Epithelial cell of esophagus (primary cell): ENCODE measurements at regions not wholly inside any gene's neighbourhood (a gene's known extent, or its start where the extent isn't known, plus 50 kb on each side); places are given as distances from the start of the nearest gene placed in this dataset.
A peak's percentile ranks its signal among the peaks of the same experiment; 100 is the strongest.

Experiments used
- DNase-seq: peaks from one replicate; pipeline ENCODE4 v3.0.0; 2010; ENCODE audit warnings: low read depth
- H3K4me3 ChIP-seq: 2 replicates; pipeline ENCODE4 v1.5.1; 2011; ENCODE audit warnings: mild to moderate bottlenecking, low read length, control low read depth
- CTCF ChIP-seq: IDR thresholded peaks from 2 replicates; pipeline ENCODE4 v1.5.1; 2011; ENCODE audit warnings: low read depth, mild to moderate bottlenecking, low read length, control low read depth, inconsistent platforms; ENCODE audit not compliant: insufficient read depth; ENCODE audit errors: missing control alignments

DNA sequence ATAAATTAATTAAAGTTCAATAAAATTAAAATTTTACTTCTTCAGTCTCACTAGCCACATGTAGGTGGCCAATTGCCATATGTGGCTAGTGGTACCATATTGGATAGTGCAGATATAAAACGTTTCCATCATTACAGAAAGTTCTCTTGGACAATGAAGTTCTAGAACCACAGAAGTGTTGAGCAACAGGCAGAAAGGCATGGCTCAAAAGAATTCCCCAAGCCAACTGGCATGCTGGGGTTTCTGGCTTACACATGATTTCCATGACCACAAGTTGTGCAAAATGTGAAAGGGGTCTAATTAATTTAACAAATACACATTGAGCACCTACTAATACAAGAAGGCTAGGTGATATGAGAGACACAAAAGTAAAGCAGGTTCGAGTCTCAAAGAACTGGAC, 72.2 kb upstream of the CDC42BPA start:
- no peak for DNase-seq
- no peak overlapping the region for H3K4me3 ChIP-seq
- TF ChIP-seq CTCF: no peak

- no peak for TF ChIP-seq CTCF
Observed at GRCh38 chr1:227388214-227389168, 70.2 kb upstream of the CDC42BPA start.

DNA sequence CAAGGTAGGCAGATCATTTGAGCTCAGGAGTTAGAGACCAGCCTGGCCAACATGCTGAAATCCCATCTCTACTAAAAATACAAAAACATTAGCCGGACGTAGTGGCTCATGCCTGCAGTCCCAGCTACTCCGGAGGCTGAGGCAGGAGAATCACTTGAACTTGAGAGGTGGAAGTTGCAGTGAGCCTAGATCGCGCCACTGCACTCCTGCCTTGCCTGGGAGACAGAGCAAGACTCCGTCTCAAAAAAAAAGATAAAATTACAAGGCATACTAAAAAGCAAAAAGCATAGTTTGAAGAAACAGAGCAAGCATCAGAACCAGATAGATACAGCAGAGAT, 61.2 kb upstream of the CDC42BPA start:
- TF ChIP-seq CTCF: no peak
- no peak for DNase-seq
- H3K4me3 ChIP-seq: no peak overlapping the region

More at GRCh38 chr1:227388214-227389168, 70.2 kb upstream of the CDC42BPA start:
- peak; percentile 31 for DNase-seq
- H3K4me3 ChIP-seq: no peak overlapping the region

GRCh38 chr1:227378871-227379554, 60.7 kb upstream of the CDC42BPA start:
- H3K4me3 ChIP-seq: no peak overlapping the region
- DNase-seq: peak; percentile 16
- TF ChIP-seq CTCF: no peak

- no peak for DNase-seq
- TF ChIP-seq CTCF: no peak
- no peak overlapping the region for H3K4me3 ChIP-seq
Observed at GRCh38 chr1:227378181-227378580, 59.9 kb upstream of the CDC42BPA start.

GRCh38 chr1:227374846-227375245, 56.6 kb upstream of the CDC42BPA start:
- H3K4me3 ChIP-seq: no peak overlapping the region
- TF ChIP-seq CTCF: no peak
- no peak for DNase-seq
